Astrocyte (in vitro differentiated cells and primary cell): ENCODE measurements at regions not wholly inside any gene's neighbourhood (a gene's known extent, or its start where the extent isn't known, plus 50 kb on each side); places are given as distances from the start of the nearest gene placed in this dataset.
"Not testable (repeated sequence)": the region's sequence is repeated elsewhere in the genome, so short reads cannot be mapped to it uniquely, and the experiment has no call there.

ENCODE experiments used
- CTCF ChIP-seq: IDR thresholded peaks from 2 replicates; pipeline ENCODE4 v1.5.1; 2011; ENCODE audit warnings: low read depth, mild to moderate bottlenecking, inconsistent platforms, low read length, moderate library complexity; ENCODE audit not compliant: insufficient read depth
- EZH2 ChIP-seq: IDR thresholded peaks from 2 replicates; pipeline ENCODE4 v1.6.1; 2012; ENCODE audit warnings: mild to moderate bottlenecking, low read length, inconsistent platforms; ENCODE audit not compliant: insufficient read depth

- TF ChIP-seq CTCF, EZH2: not testable (repeated sequence)
Measured at GRCh38 chr12:126985663-126986062, 1281.3 kb upstream of the TMEM132C start.
